ENCODE measurements at regions not wholly inside any gene's neighbourhood (a gene's known extent, or its start where the extent isn't known, plus 50 kb on each side); places are given as distances from the start of the nearest gene placed in this dataset.

GRCh38 chr5:7015586-7016256 lies 302.5 kb downstream of the TENT4A start:
- Mint-ChIP-seq H3K36me3 (ENCODE audit: insufficient read depth, unreplicated experiment) (no peaks in the 10 kb centered on the region), H3K27ac (ENCODE audit: low read depth, unreplicated experiment) (no peak overlapping the region), H3K27me3 (ENCODE audit: insufficient read depth, unreplicated experiment) (no peaks in the 10 kb centered on the region), H3K4me3 (ENCODE audit: unreplicated experiment) (no peak overlapping the region), H3K4me1 (ENCODE audit: insufficient read depth, unreplicated experiment) (no peaks in the 10 kb centered on the region), H3K9me3 (ENCODE audit: unreplicated experiment) (peaks cover 17% of the 10 kb centered on the region)
- intact Hi-C loops (cut with micrococcal nuclease), result no loop called here
- POLR2A ChIA-PET, result no interaction called here
- no peak for DNase-seq (ENCODE audit: unreplicated experiment)
- BruUV-seq (replicated peaks), result no TSS peak
- CTCF ChIA-PET, result interaction anchor here (0.6 kb wide), 2 partner anchors 190 to 202 kb away, joined by 3 to 4 read pairs; no protein-coding TSS in a partner anchor
- TF ChIP-seq, protein P1, sequence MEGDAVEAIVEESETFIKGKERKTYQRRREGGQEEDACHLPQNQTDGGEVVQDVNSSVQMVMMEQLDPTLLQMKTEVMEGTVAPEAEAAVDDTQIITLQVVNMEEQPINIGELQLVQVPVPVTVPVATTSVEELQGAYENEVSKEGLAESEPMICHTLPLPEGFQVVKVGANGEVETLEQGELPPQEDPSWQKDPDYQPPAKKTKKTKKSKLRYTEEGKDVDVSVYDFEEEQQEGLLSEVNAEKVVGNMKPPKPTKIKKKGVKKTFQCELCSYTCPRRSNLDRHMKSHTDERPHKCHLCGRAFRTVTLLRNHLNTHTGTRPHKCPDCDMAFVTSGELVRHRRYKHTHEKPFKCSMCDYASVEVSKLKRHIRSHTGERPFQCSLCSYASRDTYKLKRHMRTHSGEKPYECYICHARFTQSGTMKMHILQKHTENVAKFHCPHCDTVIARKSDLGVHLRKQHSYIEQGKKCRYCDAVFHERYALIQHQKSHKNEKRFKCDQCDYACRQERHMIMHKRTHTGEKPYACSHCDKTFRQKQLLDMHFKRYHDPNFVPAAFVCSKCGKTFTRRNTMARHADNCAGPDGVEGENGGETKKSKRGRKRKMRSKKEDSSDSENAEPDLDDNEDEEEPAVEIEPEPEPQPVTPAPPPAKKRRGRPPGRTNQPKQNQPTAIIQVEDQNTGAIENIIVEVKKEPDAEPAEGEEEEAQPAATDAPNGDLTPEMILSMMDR (IDR thresholded peaks at IDR 0.05; ENCODE audit: unreplicated experiment), result no peak

DNA sequence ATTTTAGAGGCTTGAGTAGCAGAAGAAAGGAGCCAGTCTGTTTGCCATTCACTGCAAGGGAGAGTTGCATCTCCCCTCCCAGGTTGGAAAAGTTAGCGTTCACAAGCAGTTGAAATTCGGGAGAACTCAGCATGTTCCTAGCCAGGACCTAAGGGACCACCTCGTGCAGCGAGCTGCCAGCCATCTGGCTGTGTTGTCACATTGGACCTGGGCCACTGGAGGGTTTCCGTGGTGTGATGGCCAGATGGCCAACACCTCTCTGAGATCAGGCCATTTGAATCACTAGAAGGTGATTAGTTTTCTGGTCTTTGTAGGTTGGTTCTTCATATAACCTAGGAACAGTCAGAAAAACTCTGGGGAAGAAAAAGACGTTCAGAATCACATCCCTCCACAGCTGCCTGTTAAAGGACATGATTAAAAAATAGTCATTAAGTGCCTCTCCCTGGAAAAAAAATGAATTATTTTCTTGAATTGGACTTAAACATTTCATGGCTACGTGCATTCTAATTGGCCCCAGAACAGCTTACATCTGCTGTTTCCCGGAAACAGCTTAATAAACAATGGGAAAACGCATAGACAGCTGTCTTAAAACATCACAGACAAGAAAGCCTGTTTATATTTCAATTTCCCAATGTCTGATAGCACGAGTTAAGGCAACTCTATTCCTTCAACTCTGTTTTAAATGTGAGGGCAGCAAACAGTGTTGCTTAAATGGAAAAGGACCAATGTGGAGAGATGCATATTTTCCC lies 303.9 kb downstream of the TENT4A start:
- no peaks in the 10 kb centered on the region for H3K4me1 Mint-ChIP-seq (ENCODE audit: insufficient read depth, unreplicated experiment)
- CTCF ChIA-PET, result no interaction called here
- H3K9me3 Mint-ChIP-seq (ENCODE audit: unreplicated experiment), result peaks cover 8% of the 10 kb centered on the region
- no TSS peak for BruUV-seq (replicated peaks)
- H3K4me3 Mint-ChIP-seq (ENCODE audit: unreplicated experiment), result no peak overlapping the region
- no peak for DNase-seq (ENCODE audit: unreplicated experiment)
- TF ChIP-seq, protein P1 (IDR thresholded peaks at IDR 0.05; ENCODE audit: unreplicated experiment), result no peak
- POLR2A ChIA-PET, result no interaction called here
- intact Hi-C loops (cut with micrococcal nuclease), result no loop called here
- H3K36me3 Mint-ChIP-seq (ENCODE audit: insufficient read depth, unreplicated experiment), result no peaks in the 10 kb centered on the region
- no peak overlapping the region for H3K27ac Mint-ChIP-seq (ENCODE audit: low read depth, unreplicated experiment)
- no peaks in the 10 kb centered on the region for H3K27me3 Mint-ChIP-seq (ENCODE audit: insufficient read depth, unreplicated experiment)

DNA sequence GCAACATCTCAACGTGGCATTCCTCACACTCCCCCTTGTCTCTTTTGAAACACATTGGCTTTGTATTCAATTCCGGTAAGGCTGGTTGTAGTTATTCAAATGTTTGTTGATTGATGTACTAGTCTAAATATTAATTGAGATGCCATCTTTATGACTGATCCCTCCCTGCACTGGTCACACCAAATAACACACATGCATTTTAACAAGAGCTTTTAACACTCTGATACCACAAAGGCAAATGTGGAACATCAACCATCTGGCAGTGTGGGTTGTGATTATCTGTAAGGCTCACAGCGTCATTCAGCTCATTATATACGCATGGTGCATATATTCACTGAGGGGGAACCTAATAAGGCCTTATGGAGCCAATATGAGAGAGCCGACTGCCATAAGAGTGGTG lies 305.0 kb downstream of the TENT4A start:
- CTCF ChIA-PET, result interaction anchor here (0.6 kb wide), 2 partner anchors 9 to 14 kb away, joined by 3 to 4 read pairs; no protein-coding TSS in a partner anchor

DNA sequence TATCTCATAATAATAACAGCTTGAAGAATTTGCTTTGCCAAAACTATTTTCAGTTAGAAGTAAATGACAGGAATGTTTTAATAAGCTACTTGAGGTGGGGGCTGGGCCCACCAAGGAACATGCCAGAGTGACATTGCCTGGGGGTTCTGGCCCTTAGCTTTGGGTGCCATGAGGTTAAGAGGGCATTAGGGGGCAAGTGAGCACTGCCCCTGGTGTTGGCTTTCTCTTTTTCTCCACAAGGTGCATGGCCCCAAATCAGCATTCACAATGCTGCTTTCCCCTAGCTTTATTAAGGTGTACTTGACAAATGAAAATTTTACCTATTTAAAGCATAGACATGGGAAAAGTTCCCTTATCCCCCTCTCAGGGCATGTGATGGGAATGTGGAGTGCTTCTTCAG lies 305.4 kb downstream of the TENT4A start:
- ChIA-PET CTCF (interaction anchor here (0.6 kb wide), 2 partner anchors 9 to 14 kb away, joined by 3 to 4 read pairs; no protein-coding TSS in a partner anchor), POLR2A (no interaction called here)
- TF ChIP-seq, protein P1 (IDR thresholded peaks at IDR 0.05; ENCODE audit: unreplicated experiment), result no peak
- Mint-ChIP-seq H3K4me1 (ENCODE audit: insufficient read depth, unreplicated experiment) (no peaks in the 10 kb centered on the region), H3K27me3 (ENCODE audit: insufficient read depth, unreplicated experiment) (no peaks in the 10 kb centered on the region), H3K36me3 (ENCODE audit: insufficient read depth, unreplicated experiment) (peaks cover 3% of the 10 kb centered on the region), H3K27ac (ENCODE audit: low read depth, unreplicated experiment) (no peak overlapping the region), H3K9me3 (ENCODE audit: unreplicated experiment) (peaks cover 11% of the 10 kb centered on the region), H3K4me3 (ENCODE audit: unreplicated experiment) (no peak overlapping the region)
- no peak for DNase-seq (ENCODE audit: unreplicated experiment)
- no TSS peak for BruUV-seq (replicated peaks)
- intact Hi-C loops (cut with micrococcal nuclease), result no loop called here

More for the DNA sequence above, 305.0 kb downstream of the TENT4A start:
- Mint-ChIP-seq H3K4me1 (ENCODE audit: insufficient read depth, unreplicated experiment) (no peaks in the 10 kb centered on the region), H3K9me3 (ENCODE audit: unreplicated experiment) (peaks cover 8% of the 10 kb centered on the region), H3K36me3 (ENCODE audit: insufficient read depth, unreplicated experiment) (no peaks in the 10 kb centered on the region), H3K4me3 (ENCODE audit: unreplicated experiment) (no peak overlapping the region), H3K27ac (ENCODE audit: low read depth, unreplicated experiment) (no peak overlapping the region), H3K27me3 (ENCODE audit: insufficient read depth, unreplicated experiment) (no peaks in the 10 kb centered on the region)
- intact Hi-C loops (cut with micrococcal nuclease), result no loop called here
- no TSS peak for BruUV-seq (replicated peaks)
- POLR2A ChIA-PET, result no interaction called here
- TF ChIP-seq, protein P1 (IDR thresholded peaks at IDR 0.05; ENCODE audit: unreplicated experiment), result no peak
- no peak for DNase-seq (ENCODE audit: unreplicated experiment)

All from MCF 10A (cell line).